IMR-90 (cell line): ENCODE measurements at regions not wholly inside any gene's neighbourhood (a gene's known extent, or its start where the extent isn't known, plus 50 kb on each side); places are given as distances from the start of the nearest gene placed in this dataset.
"Not testable (repeated sequence)": the region's sequence is repeated elsewhere in the genome, so short reads cannot be mapped to it uniquely, and the experiment has no call there.

Experiments
- ATAC-seq: fragments of 200-7000 bp; cut with Tn5 transposase; 2 replicates; pipeline ENCODE4 v1.9.1; 2020; ENCODE audit warnings: low read depth, mild to moderate bottlenecking, moderate library complexity
- BruUV-seq: library from RNA; stranded (reverse); fragments of 400-500 nt; replicated peaks from 2 replicates; lab custom pipeline; 2021; lab: Mats Ljungman, UMichigan
- CTCF ChIA-PET: fragments of 300-600 bp; formaldehyde crosslinking; extraction: SDS; loops from one replicate; lab custom pipeline; 2021; ENCODE audit warnings: antibody characterized with exemption; lab: Yijun Ruan, JAX
- POLR2A ChIA-PET: fragments of 300-600 bp; sonication (Branson Sonifier 250); formaldehyde crosslinking; loops from one replicate; lab custom pipeline; 2022; ENCODE audit warnings: antibody characterized with exemption; ENCODE audit not compliant: unreplicated experiment; lab: Charles Lee
- DNase-seq: peaks from one replicate; pipeline ENCODE4 v3.0.0; 2013
- H2AFZ ChIP-seq: replicated peaks from 2 replicates; pipeline ENCODE3; 2013; ENCODE audit warnings: low read length, mild to moderate bottlenecking; ENCODE audit not compliant: poor library complexity
- H2AK5ac ChIP-seq: 2 replicates; pipeline ENCODE4 v1.6.1; 2013; ENCODE audit warnings: low read depth, low read length, inconsistent platforms
- H2AK9ac ChIP-seq: replicated peaks from 2 replicates; pipeline ENCODE3; 2013; ENCODE audit warnings: mild to moderate bottlenecking, low read depth, low read length, moderate library complexity; ENCODE audit not compliant: poor library complexity
- H2BK120ac ChIP-seq: 2 replicates; pipeline ENCODE4 v1.6.1; 2013; ENCODE audit warnings: low read depth, low read length, inconsistent platforms
- H2BK15ac ChIP-seq: 3 replicates; pipeline ENCODE4 v1.6.1; 2013; ENCODE audit warnings: low read depth, low read length, inconsistent platforms
- H2BK20ac ChIP-seq: 2 replicates; pipeline ENCODE4 v1.6.1; 2013; ENCODE audit warnings: low read depth, mild to moderate bottlenecking, inconsistent platforms, low read length, moderate library complexity
- H2BK5ac ChIP-seq: 2 replicates; pipeline ENCODE4 v1.6.1; 2013; ENCODE audit warnings: mild to moderate bottlenecking, low read depth, low read length, inconsistent platforms; ENCODE audit not compliant: poor library complexity, severe bottlenecking
- H3K14ac ChIP-seq: replicated peaks from 2 replicates; pipeline ENCODE4 v1.6.1; 2013; ENCODE audit warnings: low read depth, low read length, inconsistent platforms
- H3K18ac ChIP-seq: 2 replicates; pipeline ENCODE4 v1.6.1; 2013; ENCODE audit warnings: low read depth, low read length, control low read depth
- H3K23ac ChIP-seq: 2 replicates; pipeline ENCODE4 v1.6.1; 2013; ENCODE audit warnings: low read depth, low read length, inconsistent platforms
- H3K27ac ChIP-seq: 2 replicates; pipeline ENCODE4 v1.5.1; 2013; ENCODE audit warnings: mild to moderate bottlenecking, control low read depth, low read length; ENCODE audit not compliant: insufficient read depth
- H3K27me3 ChIP-seq: 2 replicates; pipeline ENCODE4 v1.6.1; 2013; ENCODE audit warnings: low read length; ENCODE audit not compliant: control insufficient read depth, insufficient read depth
- H3K36me3 ChIP-seq: 2 replicates; pipeline ENCODE4 v1.6.1; 2013; ENCODE audit warnings: low read length, mixed read lengths; ENCODE audit not compliant: control insufficient read depth, insufficient read depth
- H3K4ac ChIP-seq: 2 replicates; pipeline ENCODE4 v1.6.1; 2013; ENCODE audit warnings: low read depth, low read length, inconsistent platforms
- H3K4me1 ChIP-seq: 2 replicates; pipeline ENCODE4 v1.6.1; 2013; ENCODE audit warnings: low read length, mixed read lengths; ENCODE audit not compliant: control insufficient read depth, insufficient read depth
- H3K4me2 ChIP-seq: 2 replicates; pipeline ENCODE4 v1.6.1; 2013; ENCODE audit warnings: low read depth, mild to moderate bottlenecking, control low read depth, low read length, moderate library complexity
- H3K4me3 ChIP-seq: 2 replicates; pipeline ENCODE4 v1.5.1; 2013; ENCODE audit warnings: low read depth, mild to moderate bottlenecking, control low read depth, low read length, moderate library complexity; ENCODE audit not compliant: insufficient read depth
- H3K56ac ChIP-seq: 2 replicates; pipeline ENCODE4 v1.6.1; 2013; ENCODE audit warnings: low read length, inconsistent platforms; ENCODE audit not compliant: insufficient read depth; ENCODE audit errors: extremely low read depth
- H3K79me1 ChIP-seq, 2 experiments: 2 replicates each; pipeline ENCODE4 v1.6.1; 2013; ENCODE audit warnings: low read length in 2 of 2, inconsistent platforms in 1 of 2, low read depth in 1 of 2
- H3K9ac ChIP-seq: 2 replicates; pipeline ENCODE4 v1.6.1; 2013; ENCODE audit warnings: low read depth, low read length, control low read depth
- H3K9me1 ChIP-seq: 2 replicates; pipeline ENCODE4 v1.6.1; 2013; ENCODE audit warnings: low read length, inconsistent platforms; ENCODE audit not compliant: insufficient read depth
- H3K9me3 ChIP-seq: 2 replicates; pipeline ENCODE4 v1.6.1; 2013; ENCODE audit warnings: low read length; ENCODE audit not compliant: control insufficient read depth, insufficient read depth
- H4K20me1 ChIP-seq: 2 replicates; pipeline ENCODE4 v1.6.1; 2013; ENCODE audit warnings: low read length, inconsistent platforms; ENCODE audit not compliant: insufficient read depth
- H4K5ac ChIP-seq: 2 replicates; pipeline ENCODE4 v1.6.1; 2013; ENCODE audit warnings: mild to moderate bottlenecking, low read depth, low read length, control low read depth
- H4K8ac ChIP-seq, 2 experiments: 2 replicates each; pipeline ENCODE4 v1.6.1; 2013; ENCODE audit warnings: low read depth in 2 of 2, low read length in 2 of 2, control low read depth in 1 of 2, inconsistent platforms in 1 of 2
- H4K91ac ChIP-seq: 2 replicates; pipeline ENCODE4 v1.6.1; 2013; ENCODE audit warnings: low read depth, low read length, inconsistent platforms; ENCODE audit not compliant: insufficient read depth
- BHLHE40 ChIP-seq: fragments of 150-350 bp; IDR thresholded peaks from 2 replicates; pipeline ENCODE4 v1.6.1; 2016; ENCODE audit warnings: mild to moderate bottlenecking, low read depth, low read length
- CEBPB ChIP-seq: IDR thresholded peaks from 2 replicates; pipeline ENCODE4 v1.6.1; 2012; ENCODE audit warnings: low read depth, low read length, improper control_type of control experiment
- CTCF ChIP-seq: conservative IDR thresholded peaks from 2 replicates; pipeline ENCODE4 v1.5.1; 2012; ENCODE audit warnings: mild to moderate bottlenecking, low read depth, low read length, improper control_type of control experiment
- FOS ChIP-seq: fragments of 150-350 bp; IDR thresholded peaks from 2 replicates; pipeline ENCODE4 v1.6.1; 2016; ENCODE audit warnings: low read depth, low read length
- MAFK ChIP-seq: IDR thresholded peaks from 2 replicates; pipeline ENCODE4 v1.6.1; 2012; ENCODE audit warnings: low read depth, low read length, improper control_type of control experiment
- MAZ ChIP-seq: IDR thresholded peaks from 2 replicates; pipeline ENCODE4 v1.6.1; 2012; ENCODE audit warnings: low read depth, mild to moderate bottlenecking, low read length, improper control_type of control experiment, moderate library complexity, borderline replicate concordance
- MXI1 ChIP-seq: IDR thresholded peaks from 2 replicates; pipeline ENCODE4 v1.6.1; 2012; ENCODE audit warnings: low read depth, mild to moderate bottlenecking, low read length, moderate library complexity, borderline replicate concordance
- POLR2A ChIP-seq: IDR thresholded peaks from 2 replicates; pipeline ENCODE4 v1.6.1; 2012; ENCODE audit warnings: mild to moderate bottlenecking, low read depth, low read length
- RAD21 ChIP-seq: IDR thresholded peaks from 2 replicates; pipeline ENCODE4 v1.6.1; 2012; ENCODE audit warnings: low read length, improper control_type of control experiment
- RCOR1 ChIP-seq: IDR thresholded peaks from 2 replicates; pipeline ENCODE4 v1.6.1; 2012; ENCODE audit warnings: mild to moderate bottlenecking, low read length, improper control_type of control experiment; ENCODE audit not compliant: insufficient replicate concordance
- SMC3 ChIP-seq: fragments of 150-350 bp; IDR thresholded peaks from 2 replicates; pipeline ENCODE4 v1.6.1; 2016; ENCODE audit warnings: low read depth, mild to moderate bottlenecking, antibody characterized with exemption, low read length, moderate library complexity
- WGBS, 2 experiments: methylation state at CpG; one replicate each; pipeline versions ENCODE4 v1.1.5 to v1.1.7; 2013; ENCODE audit warnings: missing lambda C conversion rate in 2 of 2; ENCODE audit not compliant: insufficient read length in 1 of 2; ENCODE audit errors: extremely low coverage in 2 of 2; 5-methylcytosine and 5-hydroxymethylcytosine counted together
- dilution Hi-C: fragments of 300-500 bp; cut with HindIII; formaldehyde crosslinking; loops from one replicate; pipeline ENCODE4 v1.14.3; 2018; ENCODE audit warnings: low sequenced_read_pairs; ENCODE audit not compliant: unreplicated experiment
- in situ Hi-C: fragments of 300-500 bp; cut with MboI; formaldehyde crosslinking; loops from 3 replicates; pipeline ENCODE4 v1.14.3; 2019; ENCODE audit warnings: low sequenced_read_pairs, inconsistent platforms, mixed read lengths
- intact Hi-C: fragments of 100-400 bp; cut with micrococcal nuclease; formaldehyde crosslinking; loops from 2 replicates; pipeline ENCODE4 v1.10.0; 2022

GRCh38 chr10:62699148-62699547 is 105.4 kb upstream of the ADO start:
- dilution Hi-C loops, result no loop called here

GRCh38 chr10:62704121-62704520 is 100.4 kb upstream of the ADO start:
- DNase-seq, H2AK5ac ChIP-seq, H2BK20ac ChIP-seq, H4K8ac ChIP-seq, POLR2A ChIA-PET, H3K79me1 ChIP-seq, H3K14ac ChIP-seq, CTCF ChIA-PET, H3K4me1 ChIP-seq, H2AK9ac ChIP-seq, H3K27me3 ChIP-seq, ATAC-seq, H3K56ac ChIP-seq, H4K91ac ChIP-seq, H4K5ac ChIP-seq, H3K4me3 ChIP-seq, H3K9ac ChIP-seq, H3K4me2 ChIP-seq, BruUV-seq, H3K4ac ChIP-seq, dilution Hi-C loops, H2BK15ac ChIP-seq, H3K18ac ChIP-seq, H2BK120ac ChIP-seq, H3K9me1 ChIP-seq, H3K36me3 ChIP-seq, intact Hi-C loops, H2BK5ac ChIP-seq, in situ Hi-C loops, H2AFZ ChIP-seq, H3K23ac ChIP-seq, H3K27ac ChIP-seq, H3K9me3 ChIP-seq, H4K20me1 ChIP-seq: not testable (repeated sequence)
- no CpG with 5 or more reads among the region's 3 CpGs for WGBS, 2 experiments

More at GRCh38 chr10:62699148-62699547, 105.4 kb upstream of the ADO start:
- peaks cover 4% of the 10 kb centered on the region; the same call in 1 of the 2 replicates for H3K9me3 ChIP-seq
- DNase-seq, result no peak
- no peaks in the 10 kb centered on the region for H3K36me3 ChIP-seq
- no peak overlapping the region for H4K5ac ChIP-seq
- H2BK20ac ChIP-seq, result no peak overlapping the region
- intact Hi-C loops, result no loop called here
- no peak overlapping the region for H2AK5ac ChIP-seq
- H4K8ac ChIP-seq, result no peak overlapping the region
- no peak for ATAC-seq
- no peak overlapping the region for H2BK120ac ChIP-seq
- peaks cover 3% of the 10 kb centered on the region; the same call in 1 of the 2 replicates for H3K27me3 ChIP-seq
- H2AFZ ChIP-seq, result no peak overlapping the region
- POLR2A ChIA-PET, result no interaction called here
- H3K27ac ChIP-seq, result no peak overlapping the region
- CTCF ChIA-PET, result no interaction called here
- no peak overlapping the region for H3K18ac ChIP-seq
- no peak overlapping the region for H2BK5ac ChIP-seq
- H3K4me3 ChIP-seq, result no peak overlapping the region
- no peak overlapping the region for H3K4ac ChIP-seq
- no peaks in the 10 kb centered on the region for H3K79me1 ChIP-seq
- no TSS peak for BruUV-seq
- H3K4me1 ChIP-seq, result no peaks in the 10 kb centered on the region
- H2BK15ac ChIP-seq, result no peak overlapping the region
- H3K56ac ChIP-seq, result no peak overlapping the region
- no peak overlapping the region for H3K9ac ChIP-seq
- no peaks in the 10 kb centered on the region for H4K20me1 ChIP-seq
- H3K4me2 ChIP-seq, result no peak overlapping the region
- H3K23ac ChIP-seq, result no peak overlapping the region
- H4K91ac ChIP-seq, result no peak overlapping the region
- TF ChIP-seq SMC3 (no peak), CTCF (no peak), MXI1 (no peak), CEBPB (no peak), RAD21 (no peak), BHLHE40 (no peak), MAZ (no peak), MAFK (no peak), FOS (no peak), RCOR1 (no peak), POLR2A (no peak)
- H3K14ac ChIP-seq, result no peak overlapping the region
- in situ Hi-C loops, result no loop called here
- H3K9me1 ChIP-seq, result no peaks in the 10 kb centered on the region
- H2AK9ac ChIP-seq, result no peak overlapping the region
